Germinal center (tissue), 1 donor: ENCODE measurements at regions not wholly inside any gene's neighbourhood (a gene's known extent, or its start where the extent isn't known, plus 50 kb on each side); places are given as distances from the start of the nearest gene placed in this dataset.

ENCODE experiments used
- DNase-seq: peaks from one replicate; pipeline ENCODE4 v3.0.0; 2012; ENCODE audit warnings: mixed read lengths, low spot score

- no peak for DNase-seq
Measured at GRCh38 chr2:187136646-187137045, 287.7 kb upstream of the ZSWIM2 start.

- no peak for DNase-seq
Measured at GRCh38 chr2:187134306-187134705, 285.3 kb upstream of the ZSWIM2 start.

GRCh38 chr2:187129868-187130267 lies 280.9 kb upstream of the ZSWIM2 start:
- DNase-seq, result no peak

GRCh38 chr2:187129306-187129705 lies 280.3 kb upstream of the ZSWIM2 start:
- no peak for DNase-seq

- DNase-seq, result no peak
Measured at GRCh38 chr2:187126247-187127005, 277.5 kb upstream of the ZSWIM2 start.

GRCh38 chr2:187125318-187125717 lies 276.3 kb upstream of the ZSWIM2 start:
- no peak for DNase-seq

GRCh38 chr2:187124529-187124928 lies 275.6 kb upstream of the ZSWIM2 start:
- no peak for DNase-seq

GRCh38 chr2:187118331-187119099 lies 269.5 kb upstream of the ZSWIM2 start:
- DNase-seq, result no peak

- DNase-seq, result no peak
Measured at GRCh38 chr2:187117483-187117882, 268.5 kb upstream of the ZSWIM2 start.

- no peak for DNase-seq
Measured at GRCh38 chr2:187115627-187116026, 266.7 kb upstream of the ZSWIM2 start.

- DNase-seq, result no peak
Measured at GRCh38 chr2:187107001-187107400, 258.0 kb upstream of the ZSWIM2 start.

- no peak for DNase-seq
Measured at GRCh38 chr2:187105218-187105617, 256.2 kb upstream of the ZSWIM2 start.

GRCh38 chr2:187102381-187102780 lies 253.4 kb upstream of the ZSWIM2 start:
- no peak for DNase-seq

- DNase-seq, result no peak
Measured at GRCh38 chr2:187098154-187098553, 249.2 kb upstream of the ZSWIM2 start.

GRCh38 chr2:187093771-187094412 lies 244.9 kb upstream of the ZSWIM2 start:
- no peak for DNase-seq

GRCh38 chr2:187091664-187092063 lies 242.7 kb upstream of the ZSWIM2 start:
- no peak for DNase-seq

GRCh38 chr2:187084524-187084923 lies 235.6 kb upstream of the ZSWIM2 start:
- DNase-seq, result no peak

GRCh38 chr2:187081461-187081860 lies 232.5 kb upstream of the ZSWIM2 start:
- DNase-seq, result no peak

- no peak for DNase-seq
Measured at GRCh38 chr2:187079901-187080300, 230.9 kb upstream of the ZSWIM2 start.

GRCh38 chr2:187078297-187078696 lies 229.3 kb upstream of the ZSWIM2 start:
- DNase-seq, result no peak

- no peak for DNase-seq
Measured at GRCh38 chr2:187075671-187076070, 226.7 kb upstream of the ZSWIM2 start.

GRCh38 chr2:187075199-187075635 lies 226.2 kb upstream of the ZSWIM2 start:
- no peak for DNase-seq

GRCh38 chr2:187058198-187058597 lies 209.2 kb upstream of the ZSWIM2 start:
- DNase-seq, result no peak
